ENCODE measurements at regions not wholly inside any gene's neighbourhood (a gene's known extent, or its start where the extent isn't known, plus 50 kb on each side); places are given as distances from the start of the nearest gene placed in this dataset.

DNA sequence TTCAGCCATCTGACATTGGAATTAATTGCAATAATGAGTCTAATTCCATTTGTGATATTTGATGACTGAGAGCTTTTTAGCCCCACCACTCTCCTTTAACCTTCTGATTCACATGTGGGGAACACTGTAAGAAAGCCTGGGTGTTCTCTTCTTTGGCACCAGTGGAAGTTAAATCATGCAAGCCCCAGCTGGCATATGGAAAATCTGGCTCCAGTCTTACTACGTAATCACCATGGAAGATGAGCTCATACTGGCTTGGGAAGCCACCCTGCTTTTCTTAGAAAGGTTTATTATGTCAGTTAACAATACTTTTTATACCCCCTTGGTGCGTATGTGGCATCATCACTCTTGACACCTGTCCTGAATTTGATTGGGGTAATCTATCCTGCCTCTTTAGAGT lies 479.3 kb downstream of the SLC16A7 start:
- Histone ChIP-seq H3K9ac (ENCODE audit: insufficient read depth in 1 of 2, low read depth in 2 of 2, low read length in 2 of 2) (no peak overlapping the region), H2AFZ (ENCODE audit: low read depth, low read length) (no peak overlapping the region), H3K4me2 (ENCODE audit: insufficient read depth, low read length) (no peak overlapping the region), H3K4me1 (replicated peaks in 1 of 2; ENCODE audit: control insufficient read depth in 2 of 2, insufficient read depth in 2 of 2, low read length in 2 of 2) (no peaks in the 10 kb centered on the region), H4K20me1 (replicated peaks; ENCODE audit: control insufficient read depth, insufficient read depth, low read length) (no peaks in the 10 kb centered on the region), H3K9me3 (replicated peaks; ENCODE audit: control insufficient read depth, insufficient read depth, low read depth, low read length) (no peaks in the 10 kb centered on the region), H3K4me3 (no peak overlapping the region), H3K27ac (ENCODE audit: extremely low read depth, low read depth, low read length) (no peak overlapping the region), H3K9me1 (ENCODE audit: control insufficient read depth, insufficient read depth, low read length) (no peaks in the 10 kb centered on the region), H3K79me2 (ENCODE audit: control insufficient read depth, insufficient read depth, low read length) (no peaks in the 10 kb centered on the region), H3K27me3 (ENCODE audit: control insufficient read depth in 2 of 2, insufficient read depth in 2 of 2, low read length in 2 of 2) (no peaks in the 10 kb centered on the region), H3K36me3 (ENCODE audit: control insufficient read depth, insufficient read depth, low read length) (no peaks in the 10 kb centered on the region)
- TF ChIP-seq, protein P1, sequence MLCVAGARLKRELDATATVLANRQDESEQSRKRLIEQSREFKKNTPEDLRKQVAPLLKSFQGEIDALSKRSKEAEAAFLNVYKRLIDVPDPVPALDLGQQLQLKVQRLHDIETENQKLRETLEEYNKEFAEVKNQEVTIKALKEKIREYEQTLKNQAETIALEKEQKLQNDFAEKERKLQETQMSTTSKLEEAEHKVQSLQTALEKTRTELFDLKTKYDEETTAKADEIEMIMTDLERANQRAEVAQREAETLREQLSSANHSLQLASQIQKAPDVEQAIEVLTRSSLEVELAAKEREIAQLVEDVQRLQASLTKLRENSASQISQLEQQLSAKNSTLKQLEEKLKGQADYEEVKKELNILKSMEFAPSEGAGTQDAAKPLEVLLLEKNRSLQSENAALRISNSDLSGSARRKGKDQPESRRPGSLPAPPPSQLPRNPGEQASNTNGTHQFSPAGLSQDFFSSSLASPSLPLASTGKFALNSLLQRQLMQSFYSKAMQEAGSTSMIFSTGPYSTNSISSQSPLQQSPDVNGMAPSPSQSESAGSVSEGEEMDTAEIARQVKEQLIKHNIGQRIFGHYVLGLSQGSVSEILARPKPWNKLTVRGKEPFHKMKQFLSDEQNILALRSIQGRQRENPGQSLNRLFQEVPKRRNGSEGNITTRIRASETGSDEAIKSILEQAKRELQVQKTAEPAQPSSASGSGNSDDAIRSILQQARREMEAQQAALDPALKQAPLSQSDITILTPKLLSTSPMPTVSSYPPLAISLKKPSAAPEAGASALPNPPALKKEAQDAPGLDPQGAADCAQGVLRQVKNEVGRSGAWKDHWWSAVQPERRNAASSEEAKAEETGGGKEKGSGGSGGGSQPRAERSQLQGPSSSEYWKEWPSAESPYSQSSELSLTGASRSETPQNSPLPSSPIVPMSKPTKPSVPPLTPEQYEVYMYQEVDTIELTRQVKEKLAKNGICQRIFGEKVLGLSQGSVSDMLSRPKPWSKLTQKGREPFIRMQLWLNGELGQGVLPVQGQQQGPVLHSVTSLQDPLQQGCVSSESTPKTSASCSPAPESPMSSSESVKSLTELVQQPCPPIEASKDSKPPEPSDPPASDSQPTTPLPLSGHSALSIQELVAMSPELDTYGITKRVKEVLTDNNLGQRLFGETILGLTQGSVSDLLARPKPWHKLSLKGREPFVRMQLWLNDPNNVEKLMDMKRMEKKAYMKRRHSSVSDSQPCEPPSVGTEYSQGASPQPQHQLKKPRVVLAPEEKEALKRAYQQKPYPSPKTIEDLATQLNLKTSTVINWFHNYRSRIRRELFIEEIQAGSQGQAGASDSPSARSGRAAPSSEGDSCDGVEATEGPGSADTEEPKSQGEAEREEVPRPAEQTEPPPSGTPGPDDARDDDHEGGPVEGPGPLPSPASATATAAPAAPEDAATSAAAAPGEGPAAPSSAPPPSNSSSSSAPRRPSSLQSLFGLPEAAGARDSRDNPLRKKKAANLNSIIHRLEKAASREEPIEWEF (CRISPR knock-in tag; IDR thresholded peaks at IDR 0.05): no peak
- no peak for TF ChIP-seq ZNF3 (CRISPR knock-in tag; IDR thresholded peaks at IDR 0.05)
- 2% methylated on average over 2 of the region's 2 CpGs for WGBS (ENCODE audit: insufficient coverage, low coverage, missing lambda C conversion rate)
- BruUV-seq (replicated peaks): no TSS peak
- ATAC-seq: no peak
- no peak for FAIRE-seq
- intact Hi-C loops (cut with micrococcal nuclease): no loop called here
- in situ Hi-C loops (cut with MboI): no loop called here
- POLR2A ChIA-PET: no interaction called here
- no peak for DNase-seq (ENCODE audit: extremely low read depth in 1 of 4, low spot score in 3 of 4)
- CTCF ChIA-PET (ENCODE audit: low intra/inter-chr PET ratio): no interaction called here

All from K562 (cell line).